ENCODE measurements at regions not wholly inside any gene's neighbourhood (a gene's known extent, or its start where the extent isn't known, plus 50 kb on each side); places are given as distances from the start of the nearest gene placed in this dataset.

GRCh38 chr5:60487476-60487875 lies 212.5 kb downstream of the DEPDC1B start (continued):
- TF ChIP-seq TFDP1 (CRISPR knock-in tag; IDR thresholded peaks at IDR 0.05; ENCODE audit: borderline replicate concordance) (0 out of 2 replicates have a peak, but pooled peaks have one; percentile 5), ZFP90 (CRISPR knock-in tag; IDR thresholded peaks at IDR 0.05; ENCODE audit: borderline replicate concordance) (0 out of 2 replicates have a peak, but pooled peaks have one; percentile 55), RXRB (CRISPR knock-in tag; IDR thresholded peaks at IDR 0.05; ENCODE audit: borderline replicate concordance) (peak; percentile 79), ZNF558 (CRISPR knock-in tag; IDR thresholded peaks at IDR 0.05; ENCODE audit: borderline replicate concordance) (no peak), XBP1 (CRISPR knock-in tag; IDR thresholded peaks at IDR 0.05) (no peak), ZBTB49 (CRISPR knock-in tag; IDR thresholded peaks at IDR 0.05; ENCODE audit: borderline replicate concordance) (no peak), EED (CRISPR knock-in tag; IDR thresholded peaks at IDR 0.05) (no peak), ETS1 (CRISPR knock-in tag; IDR thresholded peaks at IDR 0.05) (no peak), HDAC1 (CRISPR knock-in tag; IDR thresholded peaks at IDR 0.05) (peak; percentile 63; the same call in 1 of the 2 replicates), ARID4A (CRISPR knock-in tag; IDR thresholded peaks at IDR 0.05; ENCODE audit: borderline replicate concordance) (0 out of 2 replicates have a peak, but pooled peaks have one; percentile 11), ZNF160 (CRISPR knock-in tag; IDR thresholded peaks at IDR 0.05) (no peak), ZBTB38 (CRISPR knock-in tag; IDR thresholded peaks at IDR 0.05) (0 out of 2 replicates have a peak, but pooled peaks have one; percentile 29), SAP130 (CRISPR knock-in tag; IDR thresholded peaks at IDR 0.05; ENCODE audit: low read depth) (peak; percentile 74; the same call in 1 of the 2 replicates), ZNF460 (CRISPR knock-in tag; IDR thresholded peaks at IDR 0.05; ENCODE audit: borderline replicate concordance) (no peak), MEIS1 (CRISPR knock-in tag; IDR thresholded peaks at IDR 0.05; ENCODE audit: borderline replicate concordance) (no peak), ZNF749 (CRISPR knock-in tag; IDR thresholded peaks at IDR 0.05; ENCODE audit: borderline replicate concordance) (no peak), HOXA5 (CRISPR knock-in tag; IDR thresholded peaks at IDR 0.05) (peak; percentile 47; the same call in 1 of the 2 replicates)
- TF ChIP-seq, protein P1, sequence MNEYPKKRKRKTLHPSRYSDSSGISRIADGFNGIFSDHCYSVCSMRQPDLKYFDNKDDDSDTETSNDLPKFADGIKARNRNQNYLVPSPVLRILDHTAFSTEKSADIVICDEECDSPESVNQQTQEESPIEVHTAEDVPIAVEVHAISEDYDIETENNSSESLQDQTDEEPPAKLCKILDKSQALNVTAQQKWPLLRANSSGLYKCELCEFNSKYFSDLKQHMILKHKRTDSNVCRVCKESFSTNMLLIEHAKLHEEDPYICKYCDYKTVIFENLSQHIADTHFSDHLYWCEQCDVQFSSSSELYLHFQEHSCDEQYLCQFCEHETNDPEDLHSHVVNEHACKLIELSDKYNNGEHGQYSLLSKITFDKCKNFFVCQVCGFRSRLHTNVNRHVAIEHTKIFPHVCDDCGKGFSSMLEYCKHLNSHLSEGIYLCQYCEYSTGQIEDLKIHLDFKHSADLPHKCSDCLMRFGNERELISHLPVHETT (CRISPR knock-in tag; conservative IDR thresholded peaks at IDR 0.05): no peak
